Loucy (cell line): ENCODE measurements at regions not wholly inside any gene's neighbourhood (a gene's known extent, or its start where the extent isn't known, plus 50 kb on each side); places are given as distances from the start of the nearest gene placed in this dataset.

Source experiments
- EZH2phosphoT487 ChIP-seq: fragments of 200-600 bp; IDR thresholded peaks from 2 replicates; pipeline ENCODE4 v1.6.1; 2018; ENCODE audit warnings: antibody characterized with exemption, mild to moderate bottlenecking, moderate library complexity, borderline replicate concordance
- TF ChIP-seq, protein P1 (sequence below): fragments of 200-600 bp; sonication (generic); conservative IDR thresholded peaks from 2 replicates; pipeline ENCODE4 v1.5.1; 2014; ENCODE audit warnings: mild to moderate bottlenecking, antibody characterized with exemption, low read length

DNA sequence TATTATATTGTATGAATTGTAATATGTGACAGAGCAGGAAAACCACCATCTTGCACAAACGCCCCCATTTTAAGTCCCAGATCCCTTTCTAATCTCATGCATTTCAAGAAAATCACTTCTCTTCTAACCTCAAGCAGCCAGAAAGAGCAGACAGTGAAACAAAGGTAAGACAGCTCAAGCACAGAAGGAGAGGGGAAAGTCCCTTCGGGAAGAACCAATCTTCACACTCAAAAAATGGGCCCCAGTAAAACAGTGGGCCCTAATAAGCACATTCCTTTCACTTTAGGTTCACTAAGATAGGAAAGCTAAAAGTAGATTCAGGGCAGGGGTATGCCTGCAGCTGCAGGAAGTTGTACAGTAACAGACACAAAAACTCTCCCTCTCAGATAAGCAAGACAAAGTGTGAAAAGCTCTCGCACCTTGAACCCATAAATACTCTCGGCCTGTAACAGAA lies 1268.7 kb downstream of the SI start:
- TF ChIP-seq, protein P1, sequence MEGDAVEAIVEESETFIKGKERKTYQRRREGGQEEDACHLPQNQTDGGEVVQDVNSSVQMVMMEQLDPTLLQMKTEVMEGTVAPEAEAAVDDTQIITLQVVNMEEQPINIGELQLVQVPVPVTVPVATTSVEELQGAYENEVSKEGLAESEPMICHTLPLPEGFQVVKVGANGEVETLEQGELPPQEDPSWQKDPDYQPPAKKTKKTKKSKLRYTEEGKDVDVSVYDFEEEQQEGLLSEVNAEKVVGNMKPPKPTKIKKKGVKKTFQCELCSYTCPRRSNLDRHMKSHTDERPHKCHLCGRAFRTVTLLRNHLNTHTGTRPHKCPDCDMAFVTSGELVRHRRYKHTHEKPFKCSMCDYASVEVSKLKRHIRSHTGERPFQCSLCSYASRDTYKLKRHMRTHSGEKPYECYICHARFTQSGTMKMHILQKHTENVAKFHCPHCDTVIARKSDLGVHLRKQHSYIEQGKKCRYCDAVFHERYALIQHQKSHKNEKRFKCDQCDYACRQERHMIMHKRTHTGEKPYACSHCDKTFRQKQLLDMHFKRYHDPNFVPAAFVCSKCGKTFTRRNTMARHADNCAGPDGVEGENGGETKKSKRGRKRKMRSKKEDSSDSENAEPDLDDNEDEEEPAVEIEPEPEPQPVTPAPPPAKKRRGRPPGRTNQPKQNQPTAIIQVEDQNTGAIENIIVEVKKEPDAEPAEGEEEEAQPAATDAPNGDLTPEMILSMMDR, result no peak
- TF ChIP-seq EZH2phosphoT487, result no peak
